ENCODE measurements at regions not wholly inside any gene's neighbourhood (a gene's known extent, or its start where the extent isn't known, plus 50 kb on each side); places are given as distances from the start of the nearest gene placed in this dataset.

DNA sequence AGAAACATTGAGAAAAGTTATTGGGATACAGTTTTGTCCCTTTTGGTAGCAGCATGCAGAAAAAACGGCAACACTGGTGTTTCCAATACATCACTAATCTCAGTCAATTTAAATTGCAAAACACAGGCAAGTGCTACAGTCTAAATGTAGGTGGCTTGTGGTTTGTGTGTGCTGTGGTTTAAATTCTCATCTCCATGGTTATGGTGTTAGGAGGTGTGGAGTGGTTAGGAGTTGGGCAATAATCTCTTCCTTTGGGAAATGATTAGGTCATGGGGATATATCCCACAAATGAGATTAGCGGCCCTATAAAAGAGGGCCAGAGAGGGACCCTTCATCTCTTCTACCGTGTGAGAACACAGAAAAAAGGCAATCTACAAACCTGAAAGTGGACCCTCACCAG lies 1344.3 kb downstream of the ADGRL3 start:
- Histone ChIP-seq H3K27ac (ENCODE audit: low read depth) (no peak overlapping the region), H2AFZ (no peak overlapping the region), H3K36me3 (ENCODE audit: insufficient read depth) (no peaks in the 10 kb centered on the region), H3K79me2 (replicated peaks; ENCODE audit: insufficient read depth) (no peaks in the 10 kb centered on the region), H3K4me3 (no peak overlapping the region), H3K4me2 (no peak overlapping the region), H3F3A (replicated peaks; ENCODE audit: low read depth) (no peaks in the 10 kb centered on the region), H3K9me2 (ENCODE audit: insufficient read depth) (0 out of 2 replicates have a peak, but pooled peaks cover 5% of the 10 kb centered on the region), H3K27me3 (ENCODE audit: insufficient read depth) (no peaks in the 10 kb centered on the region), H4K20me1 (replicated peaks; ENCODE audit: insufficient read depth) (no peaks in the 10 kb centered on the region), H3K4me1 (ENCODE audit: insufficient read depth) (peaks cover 10% of the 10 kb centered on the region; the same call in 1 of the 2 replicates)
- H3K9me3 Mint-ChIP-seq: no peaks in the 10 kb centered on the region
- peaks cover 17% of the 10 kb centered on the region for H3K4me1 Mint-ChIP-seq
- TF ChIP-seq, protein P1, sequence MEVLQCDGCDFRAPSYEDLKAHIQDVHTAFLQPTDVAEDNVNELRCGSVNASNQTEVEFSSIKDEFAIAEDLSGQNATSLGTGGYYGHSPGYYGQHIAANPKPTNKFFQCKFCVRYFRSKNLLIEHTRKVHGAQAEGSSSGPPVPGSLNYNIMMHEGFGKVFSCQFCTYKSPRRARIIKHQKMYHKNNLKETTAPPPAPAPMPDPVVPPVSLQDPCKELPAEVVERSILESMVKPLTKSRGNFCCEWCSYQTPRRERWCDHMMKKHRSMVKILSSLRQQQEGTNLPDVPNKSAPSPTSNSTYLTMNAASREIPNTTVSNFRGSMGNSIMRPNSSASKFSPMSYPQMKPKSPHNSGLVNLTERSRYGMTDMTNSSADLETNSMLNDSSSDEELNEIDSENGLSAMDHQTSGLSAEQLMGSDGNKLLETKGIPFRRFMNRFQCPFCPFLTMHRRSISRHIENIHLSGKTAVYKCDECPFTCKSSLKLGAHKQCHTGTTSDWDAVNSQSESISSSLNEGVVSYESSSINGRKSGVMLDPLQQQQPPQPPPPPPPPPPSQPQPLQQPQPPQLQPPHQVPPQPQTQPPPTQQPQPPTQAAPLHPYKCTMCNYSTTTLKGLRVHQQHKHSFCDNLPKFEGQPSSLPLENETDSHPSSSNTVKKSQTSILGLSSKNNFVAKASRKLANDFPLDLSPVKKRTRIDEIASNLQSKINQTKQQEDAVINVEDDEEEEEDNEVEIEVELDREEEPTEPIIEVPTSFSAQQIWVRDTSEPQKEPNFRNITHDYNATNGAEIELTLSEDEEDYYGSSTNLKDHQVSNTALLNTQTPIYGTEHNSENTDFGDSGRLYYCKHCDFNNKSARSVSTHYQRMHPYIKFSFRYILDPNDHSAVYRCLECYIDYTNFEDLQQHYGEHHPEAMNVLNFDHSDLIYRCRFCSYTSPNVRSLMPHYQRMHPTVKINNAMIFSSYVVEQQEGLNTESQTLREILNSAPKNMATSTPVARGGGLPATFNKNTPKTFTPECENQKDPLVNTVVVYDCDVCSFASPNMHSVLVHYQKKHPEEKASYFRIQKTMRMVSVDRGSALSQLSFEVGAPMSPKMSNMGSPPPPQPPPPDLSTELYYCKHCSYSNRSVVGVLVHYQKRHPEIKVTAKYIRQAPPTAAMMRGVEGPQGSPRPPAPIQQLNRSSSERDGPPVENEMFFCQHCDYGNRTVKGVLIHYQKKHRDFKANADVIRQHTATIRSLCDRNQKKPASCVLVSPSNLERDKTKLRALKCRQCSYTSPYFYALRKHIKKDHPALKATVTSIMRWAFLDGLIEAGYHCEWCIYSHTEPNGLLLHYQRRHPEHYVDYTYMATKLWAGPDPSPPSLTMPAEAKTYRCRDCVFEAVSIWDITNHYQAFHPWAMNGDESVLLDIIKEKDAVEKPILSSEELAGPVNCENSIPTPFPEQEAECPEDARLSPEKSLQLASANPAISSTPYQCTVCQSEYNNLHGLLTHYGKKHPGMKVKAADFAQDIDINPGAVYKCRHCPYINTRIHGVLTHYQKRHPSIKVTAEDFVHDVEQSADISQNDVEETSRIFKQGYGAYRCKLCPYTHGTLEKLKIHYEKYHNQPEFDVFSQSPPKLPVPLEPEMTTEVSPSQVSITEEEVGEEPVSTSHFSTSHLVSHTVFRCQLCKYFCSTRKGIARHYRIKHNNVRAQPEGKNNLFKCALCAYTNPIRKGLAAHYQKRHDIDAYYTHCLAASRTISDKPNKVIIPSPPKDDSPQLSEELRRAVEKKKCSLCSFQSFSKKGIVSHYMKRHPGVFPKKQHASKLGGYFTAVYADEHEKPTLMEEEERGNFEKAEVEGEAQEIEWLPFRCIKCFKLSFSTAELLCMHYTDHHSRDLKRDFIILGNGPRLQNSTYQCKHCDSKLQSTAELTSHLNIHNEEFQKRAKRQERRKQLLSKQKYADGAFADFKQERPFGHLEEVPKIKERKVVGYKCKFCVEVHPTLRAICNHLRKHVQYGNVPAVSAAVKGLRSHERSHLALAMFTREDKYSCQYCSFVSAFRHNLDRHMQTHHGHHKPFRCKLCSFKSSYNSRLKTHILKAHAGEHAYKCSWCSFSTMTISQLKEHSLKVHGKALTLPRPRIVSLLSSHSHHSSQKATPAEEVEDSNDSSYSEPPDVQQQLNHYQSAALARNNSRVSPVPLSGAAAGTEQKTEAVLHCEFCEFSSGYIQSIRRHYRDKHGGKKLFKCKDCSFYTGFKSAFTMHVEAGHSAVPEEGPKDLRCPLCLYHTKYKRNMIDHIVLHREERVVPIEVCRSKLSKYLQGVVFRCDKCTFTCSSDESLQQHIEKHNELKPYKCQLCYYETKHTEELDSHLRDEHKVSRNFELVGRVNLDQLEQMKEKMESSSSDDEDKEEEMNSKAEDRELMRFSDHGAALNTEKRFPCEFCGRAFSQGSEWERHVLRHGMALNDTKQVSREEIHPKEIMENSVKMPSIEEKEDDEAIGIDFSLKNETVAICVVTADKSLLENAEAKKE (CRISPR knock-in tag; IDR thresholded peaks at IDR 0.05): no peak
- H3K27me3 Mint-ChIP-seq (ENCODE audit: insufficient read depth, low read depth, poor library complexity): peaks cover 2% of the 10 kb centered on the region
- H3K36me3 Mint-ChIP-seq (ENCODE audit: low read depth): no peaks in the 10 kb centered on the region
- no peak overlapping the region for H3K4me3 Mint-ChIP-seq
- ATAC-seq (no peak), DNase-seq (ENCODE audit: low spot score) (no peak)
- H3K27ac Mint-ChIP-seq: no peak overlapping the region

GRCh38 chr4:62543002-62543401 lies 1342.9 kb downstream of the ADGRL3 start:
- DNase-seq (ENCODE audit: low spot score) (no peak), ATAC-seq (no peak)
- no peak overlapping the region for H3K4me3 Mint-ChIP-seq
- H3K27ac ChIP-seq (ENCODE audit: low read depth): no peak overlapping the region
- no peaks in the 10 kb centered on the region for H3K36me3 ChIP-seq (ENCODE audit: insufficient read depth)
- no peak overlapping the region for H2AFZ ChIP-seq
- H3K9me3 Mint-ChIP-seq: no peaks in the 10 kb centered on the region
- H3K4me3 ChIP-seq: no peak overlapping the region
- no peaks in the 10 kb centered on the region for H3K4me1 ChIP-seq (ENCODE audit: insufficient read depth)
- H3K4me1 Mint-ChIP-seq: peaks cover 6% of the 10 kb centered on the region; the same call in 2 of the 3 replicates
- no peaks in the 10 kb centered on the region for H3K27me3 ChIP-seq (ENCODE audit: insufficient read depth)
- H3K4me2 ChIP-seq: no peak overlapping the region
- H3K36me3 Mint-ChIP-seq (ENCODE audit: low read depth): no peaks in the 10 kb centered on the region
- no peak overlapping the region for H3K27ac Mint-ChIP-seq
- H3K79me2 ChIP-seq (replicated peaks; ENCODE audit: insufficient read depth): no peaks in the 10 kb centered on the region
- H4K20me1 ChIP-seq (replicated peaks; ENCODE audit: insufficient read depth): no peaks in the 10 kb centered on the region
- H3K9me2 ChIP-seq (ENCODE audit: insufficient read depth): 0 out of 2 replicates have a peak, but pooled peaks cover 5% of the 10 kb centered on the region
- no peaks in the 10 kb centered on the region for H3K27me3 Mint-ChIP-seq (ENCODE audit: insufficient read depth, low read depth, poor library complexity)
- H3F3A ChIP-seq (replicated peaks; ENCODE audit: low read depth): no peaks in the 10 kb centered on the region
- TF ChIP-seq NANOG (IDR thresholded peaks at IDR 0.05; ENCODE audit: borderline replicate concordance) (no peak), EZH2 (IDR thresholded peaks at IDR 0.05; ENCODE audit: low read depth, unreplicated experiment) (no peak), STAT1 (IDR thresholded peaks at IDR 0.05; ENCODE audit: unreplicated experiment) (no peak), CREB1 (CRISPR knock-in tag; IDR thresholded peaks at IDR 0.05; ENCODE audit: low read depth) (no peak), ZNF114 (CRISPR knock-in tag; IDR thresholded peaks at IDR 0.05) (no peak), EZH2phosphoT487 (IDR thresholded peaks at IDR 0.05; ENCODE audit: unreplicated experiment) (no peak)
- TF ChIP-seq, protein P2, sequence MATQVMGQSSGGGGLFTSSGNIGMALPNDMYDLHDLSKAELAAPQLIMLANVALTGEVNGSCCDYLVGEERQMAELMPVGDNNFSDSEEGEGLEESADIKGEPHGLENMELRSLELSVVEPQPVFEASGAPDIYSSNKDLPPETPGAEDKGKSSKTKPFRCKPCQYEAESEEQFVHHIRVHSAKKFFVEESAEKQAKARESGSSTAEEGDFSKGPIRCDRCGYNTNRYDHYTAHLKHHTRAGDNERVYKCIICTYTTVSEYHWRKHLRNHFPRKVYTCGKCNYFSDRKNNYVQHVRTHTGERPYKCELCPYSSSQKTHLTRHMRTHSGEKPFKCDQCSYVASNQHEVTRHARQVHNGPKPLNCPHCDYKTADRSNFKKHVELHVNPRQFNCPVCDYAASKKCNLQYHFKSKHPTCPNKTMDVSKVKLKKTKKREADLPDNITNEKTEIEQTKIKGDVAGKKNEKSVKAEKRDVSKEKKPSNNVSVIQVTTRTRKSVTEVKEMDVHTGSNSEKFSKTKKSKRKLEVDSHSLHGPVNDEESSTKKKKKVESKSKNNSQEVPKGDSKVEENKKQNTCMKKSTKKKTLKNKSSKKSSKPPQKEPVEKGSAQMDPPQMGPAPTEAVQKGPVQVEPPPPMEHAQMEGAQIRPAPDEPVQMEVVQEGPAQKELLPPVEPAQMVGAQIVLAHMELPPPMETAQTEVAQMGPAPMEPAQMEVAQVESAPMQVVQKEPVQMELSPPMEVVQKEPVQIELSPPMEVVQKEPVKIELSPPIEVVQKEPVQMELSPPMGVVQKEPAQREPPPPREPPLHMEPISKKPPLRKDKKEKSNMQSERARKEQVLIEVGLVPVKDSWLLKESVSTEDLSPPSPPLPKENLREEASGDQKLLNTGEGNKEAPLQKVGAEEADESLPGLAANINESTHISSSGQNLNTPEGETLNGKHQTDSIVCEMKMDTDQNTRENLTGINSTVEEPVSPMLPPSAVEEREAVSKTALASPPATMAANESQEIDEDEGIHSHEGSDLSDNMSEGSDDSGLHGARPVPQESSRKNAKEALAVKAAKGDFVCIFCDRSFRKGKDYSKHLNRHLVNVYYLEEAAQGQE (IDR thresholded peaks at IDR 0.05; ENCODE audit: unreplicated experiment): no peak
